ENCODE measurements at regions not wholly inside any gene's neighbourhood (a gene's known extent, or its start where the extent isn't known, plus 50 kb on each side); places are given as distances from the start of the nearest gene placed in this dataset.

GRCh38 chr13:83232626-83233025 lies 649.6 kb downstream of the SLITRK1 start:
- Histone ChIP-seq H3K4me3 (ENCODE audit: low read depth, low read length) (no peak overlapping the region), H3K9ac (no peak overlapping the region), H3K27ac (no peak overlapping the region), H3K79me2 (no peaks in the 10 kb centered on the region), H3K36me3 (ENCODE audit: control insufficient read depth, insufficient read depth, low read length) (no peaks in the 10 kb centered on the region), H3K9me3 (ENCODE audit: control insufficient read depth, low read length) (no peaks in the 10 kb centered on the region), H3K4me1 (no peaks in the 10 kb centered on the region), H2AFZ (no peak overlapping the region), H3K4me2 (ENCODE audit: low read length) (no peak overlapping the region), H3K27me3 (ENCODE audit: control insufficient read depth, insufficient read depth, low read length) (no peaks in the 10 kb centered on the region)
- TF ChIP-seq CTCF (IDR thresholded peaks at IDR 0.05): no peak

- Histone ChIP-seq H3K4me3 (ENCODE audit: low read depth, low read length) (no peak overlapping the region), H3K27me3 (ENCODE audit: control insufficient read depth, insufficient read depth, low read length) (no peaks in the 10 kb centered on the region), H3K9ac (no peak overlapping the region), H3K9me3 (ENCODE audit: control insufficient read depth, low read length) (no peaks in the 10 kb centered on the region), H3K4me2 (ENCODE audit: low read length) (no peak overlapping the region), H3K79me2 (no peaks in the 10 kb centered on the region), H3K36me3 (ENCODE audit: control insufficient read depth, insufficient read depth, low read length) (no peaks in the 10 kb centered on the region), H2AFZ (no peak overlapping the region), H3K4me1 (no peaks in the 10 kb centered on the region), H3K27ac (no peak overlapping the region)
- TF ChIP-seq CTCF (IDR thresholded peaks at IDR 0.05): no peak
These were observed 652.5 kb downstream of the SLITRK1 start for GRCh38 chr13:83229574-83230305.

GRCh38 chr13:83223546-83223945 lies 658.7 kb downstream of the SLITRK1 start:
- TF ChIP-seq CTCF (IDR thresholded peaks at IDR 0.05): no peak
- no peaks in the 10 kb centered on the region for H3K9me3 ChIP-seq (ENCODE audit: control insufficient read depth, low read length)
- H3K27me3 ChIP-seq (ENCODE audit: control insufficient read depth, insufficient read depth, low read length): no peaks in the 10 kb centered on the region
- H3K4me3 ChIP-seq (ENCODE audit: low read depth, low read length): no peak overlapping the region
- no peak overlapping the region for H3K9ac ChIP-seq
- no peak overlapping the region for H3K4me2 ChIP-seq (ENCODE audit: low read length)
- no peaks in the 10 kb centered on the region for H3K36me3 ChIP-seq (ENCODE audit: control insufficient read depth, insufficient read depth, low read length)
- H3K79me2 ChIP-seq: no peaks in the 10 kb centered on the region
- H3K4me1 ChIP-seq: no peaks in the 10 kb centered on the region
- no peak overlapping the region for H2AFZ ChIP-seq
- H3K27ac ChIP-seq: no peak overlapping the region

GRCh38 chr13:83221813-83222241 lies 660.4 kb downstream of the SLITRK1 start:
- Histone ChIP-seq H3K9ac (no peak overlapping the region), H3K4me2 (ENCODE audit: low read length) (no peak overlapping the region), H3K4me1 (no peaks in the 10 kb centered on the region), H3K27ac (no peak overlapping the region), H3K79me2 (no peaks in the 10 kb centered on the region), H3K27me3 (ENCODE audit: control insufficient read depth, insufficient read depth, low read length) (no peaks in the 10 kb centered on the region), H3K36me3 (ENCODE audit: control insufficient read depth, insufficient read depth, low read length) (no peaks in the 10 kb centered on the region), H3K4me3 (ENCODE audit: low read depth, low read length) (no peak overlapping the region), H2AFZ (no peak overlapping the region), H3K9me3 (ENCODE audit: control insufficient read depth, low read length) (no peaks in the 10 kb centered on the region)
- TF ChIP-seq CTCF (IDR thresholded peaks at IDR 0.05): no peak

- Histone ChIP-seq H3K4me1 (no peaks in the 10 kb centered on the region), H3K9me3 (ENCODE audit: control insufficient read depth, low read length) (no peaks in the 10 kb centered on the region), H3K36me3 (ENCODE audit: control insufficient read depth, insufficient read depth, low read length) (no peaks in the 10 kb centered on the region), H3K27ac (no peak overlapping the region), H3K9ac (no peak overlapping the region), H3K79me2 (no peaks in the 10 kb centered on the region), H3K4me3 (ENCODE audit: low read depth, low read length) (no peak overlapping the region), H3K4me2 (ENCODE audit: low read length) (no peak overlapping the region), H2AFZ (no peak overlapping the region), H3K27me3 (ENCODE audit: control insufficient read depth, insufficient read depth, low read length) (no peaks in the 10 kb centered on the region)
- TF ChIP-seq CTCF (IDR thresholded peaks at IDR 0.05): no peak
These were observed 661.0 kb downstream of the SLITRK1 start for GRCh38 chr13:83221256-83221655.
